ENCODE measurements at regions not wholly inside any gene's neighbourhood (a gene's known extent, or its start where the extent isn't known, plus 50 kb on each side); places are given as distances from the start of the nearest gene placed in this dataset.

GRCh38 chr2:118198268-118198667, 110.0 kb downstream of the INSIG2 start:
- DNase-seq (ENCODE audit: low spot score), result no peak

GRCh38 chr2:118197011-118197675, 108.9 kb downstream of the INSIG2 start:
- peak; percentile 14 for DNase-seq (ENCODE audit: low spot score)

- DNase-seq (ENCODE audit: low spot score), result peak; percentile 66
These were observed 102.2 kb downstream of the INSIG2 start for GRCh38 chr2:118190474-118190873.

- DNase-seq (ENCODE audit: low spot score), result no peak
These were observed 98.6 kb downstream of the INSIG2 start for GRCh38 chr2:118186858-118187254.

- peak; percentile 87 for DNase-seq (ENCODE audit: low spot score)
These were observed 98.0 kb downstream of the INSIG2 start for GRCh38 chr2:118186110-118186857.

GRCh38 chr2:118185210-118186109, 97.2 kb downstream of the INSIG2 start:
- peak; percentile 21 for DNase-seq (ENCODE audit: low spot score)

GRCh38 chr2:118183381-118183780, 95.1 kb downstream of the INSIG2 start:
- no peak for DNase-seq (ENCODE audit: low spot score)

GRCh38 chr2:118179445-118179844, 91.2 kb downstream of the INSIG2 start:
- DNase-seq (ENCODE audit: low spot score), result no peak

- no peak for DNase-seq (ENCODE audit: low spot score)
These were observed 89.6 kb downstream of the INSIG2 start for GRCh38 chr2:118177884-118178283.

GRCh38 chr2:118177318-118177717, 89.0 kb downstream of the INSIG2 start:
- no peak for DNase-seq (ENCODE audit: low spot score)

- no peak for DNase-seq (ENCODE audit: low spot score)
These were observed 88.3 kb downstream of the INSIG2 start for GRCh38 chr2:118176601-118177000.

GRCh38 chr2:118171546-118171945, 83.3 kb downstream of the INSIG2 start:
- no peak for DNase-seq (ENCODE audit: low spot score)

GRCh38 chr2:118169359-118170005, 81.2 kb downstream of the INSIG2 start:
- no peak for DNase-seq (ENCODE audit: low spot score)

GRCh38 chr2:118168615-118169014, 80.3 kb downstream of the INSIG2 start:
- DNase-seq (ENCODE audit: low spot score), result no peak

- no peak for DNase-seq (ENCODE audit: low spot score)
These were observed 78.8 kb downstream of the INSIG2 start for GRCh38 chr2:118167026-118167425.

GRCh38 chr2:118166242-118166641, 78.0 kb downstream of the INSIG2 start:
- no peak for DNase-seq (ENCODE audit: low spot score)

GRCh38 chr2:118165595-118165994, 77.3 kb downstream of the INSIG2 start:
- DNase-seq (ENCODE audit: low spot score), result no peak

Measured in H4 (cell line).